Middle frontal gyrus (tissue), 1 donor: ENCODE measurements at regions not wholly inside any gene's neighbourhood (a gene's known extent, or its start where the extent isn't known, plus 50 kb on each side); places are given as distances from the start of the nearest gene placed in this dataset.
"Not testable (repeated sequence)": the region's sequence is repeated elsewhere in the genome, so short reads cannot be mapped to it uniquely, and the experiment has no call there.

Experiments
- DNase-seq: peaks from one replicate; pipeline ENCODE4 v3.0.0-alpha.2; 2015; ENCODE audit warnings: low spot score; ENCODE audit errors: extremely low spot score

- DNase-seq: no peak
These were observed 97.5 kb upstream of the GATB start for GRCh38 chr4:151858356-151858755.

- no peak for DNase-seq
These were observed 96.6 kb upstream of the GATB start for GRCh38 chr4:151857368-151857767.

DNA sequence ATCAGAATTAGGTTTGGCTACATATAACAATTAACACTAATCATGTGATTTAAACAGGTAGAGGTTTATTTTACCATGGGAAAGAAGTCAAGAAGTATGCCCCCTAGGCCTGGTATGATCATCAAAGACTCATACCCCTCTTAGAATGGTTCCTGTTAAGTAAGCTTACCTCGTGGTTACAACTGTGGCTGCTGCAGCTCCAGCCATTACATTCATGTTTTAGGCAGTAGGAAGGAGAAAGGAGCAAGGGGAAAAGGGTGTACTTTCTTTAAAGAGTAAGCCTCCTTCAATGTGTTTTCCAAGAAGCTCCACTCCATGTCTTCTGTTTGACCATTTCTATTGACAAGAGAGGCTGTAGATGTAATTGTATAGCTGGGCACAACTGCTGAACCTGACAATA is 94.9 kb upstream of the GATB start:
- no peak for DNase-seq

DNA sequence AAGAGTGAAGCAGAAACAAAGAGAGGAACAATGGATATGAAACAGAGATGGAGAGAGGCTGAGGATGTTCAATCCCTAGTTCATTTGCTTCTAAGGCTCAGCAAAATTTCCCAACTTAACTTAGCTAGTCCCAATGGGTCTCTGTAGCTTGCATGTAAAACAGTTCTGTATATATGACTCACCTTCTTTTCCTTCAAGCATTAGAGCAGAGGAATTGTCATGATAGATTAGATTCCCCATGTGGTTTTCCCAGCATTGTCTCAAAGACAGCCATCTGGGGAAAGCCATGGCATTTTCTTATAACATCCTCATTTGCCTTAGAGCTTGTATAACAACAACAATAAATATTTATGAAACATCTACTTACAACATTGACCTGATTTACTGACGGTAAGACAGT is 93.9 kb upstream of the GATB start:
- no peak for DNase-seq

DNA sequence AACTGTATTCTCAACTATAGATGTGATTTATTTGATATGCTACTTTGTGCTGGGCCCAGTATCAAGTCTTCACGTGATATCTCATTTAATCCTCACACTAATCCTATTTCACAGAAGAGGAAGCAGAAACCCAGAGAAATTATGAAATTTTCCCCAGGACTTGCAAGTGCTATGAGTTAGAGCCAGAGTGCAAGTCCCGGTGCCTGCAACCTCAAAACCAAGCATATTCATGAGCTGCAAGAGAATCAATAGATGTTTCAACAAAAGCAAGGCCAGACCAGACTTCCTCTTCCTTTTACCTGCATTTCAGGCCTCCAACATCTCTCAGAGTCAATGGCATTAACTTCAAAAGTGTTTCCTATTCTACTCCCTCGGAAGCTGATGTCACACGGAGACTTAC is 92.2 kb upstream of the GATB start:
- DNase-seq: no peak

DNA sequence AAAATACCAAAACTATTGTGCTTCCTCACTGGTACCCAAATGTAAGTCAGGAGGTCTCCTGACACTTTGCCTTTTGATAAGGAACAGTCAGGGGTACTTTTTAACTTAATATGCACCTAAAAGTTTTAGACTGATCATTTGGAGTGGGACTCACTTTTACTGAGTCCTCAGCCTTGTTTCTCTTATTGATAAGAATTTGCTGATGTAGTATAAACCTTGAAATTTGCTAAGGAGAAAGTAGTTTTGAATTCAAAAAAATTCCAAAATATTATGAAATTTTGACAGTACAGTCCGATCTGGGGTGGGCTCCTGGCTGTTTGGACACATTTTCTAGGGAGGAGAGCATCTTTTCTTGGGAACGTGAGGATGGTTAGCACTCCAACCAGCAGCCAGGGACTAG is 91.4 kb upstream of the GATB start:
- DNase-seq: no peak

- no peak for DNase-seq
These were observed 90.5 kb upstream of the GATB start for GRCh38 chr4:151851354-151851753.

DNA sequence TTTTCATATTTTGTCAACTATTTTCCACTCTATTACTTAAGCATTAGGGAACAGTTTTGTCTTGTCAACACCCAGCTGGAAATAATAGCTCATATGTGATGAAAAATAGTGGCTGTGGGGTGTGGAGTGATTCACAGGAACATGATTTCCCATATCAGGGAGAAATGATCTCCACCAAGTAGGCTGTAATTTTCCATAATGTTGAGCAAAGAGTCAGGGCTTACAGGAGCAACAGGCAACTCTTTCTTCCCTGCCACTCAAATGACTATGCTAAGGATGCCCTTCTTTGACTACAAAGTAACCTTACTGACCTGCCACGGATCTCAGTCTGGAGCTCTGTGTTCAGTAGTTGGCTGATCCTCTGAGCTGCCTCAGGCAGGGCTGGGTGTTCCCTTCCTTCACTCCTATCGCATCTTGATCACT is 90.0 kb upstream of the GATB start:
- DNase-seq: no peak

- not testable (repeated sequence) for DNase-seq
These were observed 84.7 kb upstream of the GATB start for GRCh38 chr4:151845551-151845950.

DNA sequence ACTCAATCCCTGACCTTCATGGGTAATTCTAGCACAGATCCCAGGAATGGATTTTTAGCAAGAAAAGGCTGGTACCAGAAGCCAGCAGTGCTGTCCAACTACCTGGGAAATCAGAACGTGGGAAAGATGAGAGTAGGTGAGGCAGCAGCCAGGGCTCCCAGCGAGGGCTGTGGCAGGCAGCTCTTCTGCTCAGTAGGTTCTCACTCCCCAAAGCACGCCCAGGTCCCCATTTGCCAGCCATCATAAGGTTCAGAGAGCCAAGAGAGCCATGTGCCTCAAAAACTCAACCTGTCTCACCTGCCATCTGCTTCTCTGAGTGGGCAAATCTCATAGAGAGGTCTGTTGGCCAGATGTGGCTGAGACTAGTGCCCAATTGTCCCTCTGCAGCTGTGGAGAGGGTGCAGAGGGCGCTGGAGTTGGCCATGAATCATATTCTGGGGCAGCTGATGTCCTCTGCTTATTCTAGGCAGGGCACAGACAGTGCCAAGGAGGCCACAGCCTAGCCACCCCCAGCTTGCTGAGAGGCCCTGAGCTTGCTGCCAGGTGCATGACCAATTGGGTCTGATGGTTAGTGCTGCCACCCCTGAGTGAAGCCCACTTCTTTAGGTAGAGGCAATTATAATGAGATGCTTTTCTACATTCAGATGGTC is 81.7 kb upstream of the GATB start:
- DNase-seq: no peak

DNA sequence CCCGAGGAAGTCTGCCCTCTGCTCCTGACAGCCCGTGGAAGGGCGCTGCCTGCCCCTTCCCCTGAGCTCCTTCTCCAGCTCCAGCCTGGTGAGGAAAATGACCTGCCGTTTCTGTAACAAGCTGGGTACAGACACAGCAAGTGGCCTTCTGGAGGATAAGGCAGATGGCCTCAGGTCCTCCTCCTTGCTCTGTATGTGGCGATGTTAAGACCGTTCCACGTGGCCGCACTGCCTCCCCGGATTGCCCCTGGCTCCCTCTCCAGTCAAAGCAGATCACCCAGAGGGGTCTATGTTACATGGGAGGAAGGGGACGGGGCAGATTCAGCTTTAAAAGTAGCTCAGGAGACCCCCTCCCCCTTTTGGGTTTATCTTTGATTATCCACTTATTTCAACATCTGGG is 80.3 kb upstream of the GATB start:
- no peak for DNase-seq

DNA sequence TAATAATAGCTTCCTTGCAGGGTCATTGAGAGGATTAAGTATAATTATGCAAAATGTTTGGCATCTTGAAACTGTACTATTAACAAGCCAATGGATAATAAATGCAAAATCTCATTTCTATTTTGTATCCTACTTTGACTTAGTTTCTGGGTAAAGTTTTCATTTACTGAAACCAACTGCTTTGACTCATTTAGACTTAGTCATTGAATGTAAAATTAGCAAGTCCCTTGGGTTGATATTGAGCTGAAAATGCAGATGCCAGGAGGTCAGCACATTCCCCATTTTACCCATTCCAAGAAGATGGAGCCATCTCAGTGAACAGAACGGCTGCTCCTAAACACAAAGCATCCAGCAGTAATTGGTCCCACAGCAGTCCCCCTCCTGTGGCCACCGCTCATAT is 74.7 kb upstream of the GATB start:
- no peak for DNase-seq

DNA sequence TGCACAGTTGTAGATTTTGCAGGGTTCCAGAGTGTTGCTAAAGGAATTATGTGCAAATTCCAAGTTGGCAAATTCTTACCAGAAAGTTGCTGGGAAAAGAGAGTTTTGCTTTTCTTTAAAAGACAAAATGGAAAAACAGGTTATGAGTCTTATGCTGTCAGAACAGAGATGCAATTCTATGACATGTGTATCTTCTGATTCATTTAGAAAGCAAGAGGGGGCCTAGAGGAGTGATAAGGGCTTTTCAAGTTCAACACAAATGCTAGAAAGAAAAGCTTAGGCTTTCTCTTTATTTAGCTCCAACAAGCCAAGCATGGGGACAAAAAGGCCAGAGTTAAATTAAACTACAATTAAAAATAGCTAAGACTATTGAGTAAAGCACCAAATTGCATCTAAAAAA is 72.4 kb upstream of the GATB start:
- DNase-seq: no peak

DNA sequence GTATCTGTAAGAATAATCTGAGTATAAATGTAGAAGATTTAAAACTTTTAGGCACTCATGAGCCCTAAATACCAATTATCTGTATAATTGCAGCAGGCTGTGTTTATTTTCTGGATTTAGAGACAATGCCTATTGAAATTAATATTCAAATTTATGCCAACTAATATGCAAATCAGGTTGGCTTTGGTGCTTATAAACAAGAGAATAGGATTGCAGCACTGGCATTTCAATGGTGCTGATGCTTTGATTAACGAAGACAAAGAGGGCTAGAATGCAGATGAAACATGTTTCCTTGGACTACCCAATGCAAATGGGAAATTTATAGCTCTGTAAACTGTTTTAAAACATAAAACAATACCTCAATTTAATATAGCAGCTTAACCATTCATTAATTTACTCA is 70.7 kb upstream of the GATB start:
- no peak for DNase-seq

DNA sequence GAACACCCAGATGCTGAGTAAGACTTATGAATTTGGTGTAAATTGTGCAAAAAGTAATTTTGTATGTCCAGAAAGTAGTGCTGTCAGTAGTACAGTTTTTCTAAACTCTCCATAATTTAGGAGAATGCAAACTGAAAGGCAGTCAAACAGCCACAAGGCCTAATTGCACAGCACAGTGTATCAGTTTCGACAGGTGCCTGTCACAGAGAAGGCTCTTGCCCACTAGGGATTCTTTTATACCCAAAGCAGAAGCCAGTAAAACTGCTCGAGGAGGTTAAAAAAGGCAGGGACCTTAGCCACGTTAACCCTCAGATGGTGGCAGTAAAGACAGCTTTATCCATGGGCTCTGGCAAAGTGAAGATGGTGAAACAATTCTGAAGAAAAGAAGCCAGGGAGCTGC is 69.4 kb upstream of the GATB start:
- no peak for DNase-seq

DNA sequence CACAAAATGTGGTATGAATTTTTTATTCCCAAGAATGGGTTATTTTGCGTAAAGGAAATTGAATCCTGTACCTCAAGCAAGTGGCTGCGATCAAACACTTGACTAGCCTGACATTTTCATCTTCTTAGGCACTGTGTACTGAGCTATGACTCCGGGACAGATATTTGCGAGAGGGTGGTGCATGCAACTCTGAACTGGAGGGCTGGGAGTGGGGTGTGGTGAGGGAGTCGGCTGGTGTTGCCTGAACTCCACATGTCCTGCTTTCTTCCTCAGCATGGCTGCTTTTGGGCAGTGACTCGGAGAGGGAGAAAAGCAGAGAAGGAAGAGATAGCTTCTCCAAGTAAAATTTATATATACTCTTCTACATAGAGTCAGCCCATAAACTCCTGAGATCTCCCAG is 68.5 kb upstream of the GATB start:
- no peak for DNase-seq

- no peak for DNase-seq
These were observed 63.8 kb upstream of the GATB start for GRCh38 chr4:151824656-151825055.

- DNase-seq: no peak
These were observed 61.5 kb upstream of the GATB start for GRCh38 chr4:151822331-151822730.

GRCh38 chr4:151820004-151820403 is 59.2 kb upstream of the GATB start:
- no peak for DNase-seq

- DNase-seq: no peak
These were observed 50.6 kb upstream of the GATB start for GRCh38 chr4:151811403-151811802.
